Peyer's patch (tissue), 4 donors: ENCODE measurements at regions not wholly inside any gene's neighbourhood (a gene's known extent, or its start where the extent isn't known, plus 50 kb on each side); places are given as distances from the start of the nearest gene placed in this dataset.
"Not testable (repeated sequence)": the region's sequence is repeated elsewhere in the genome, so short reads cannot be mapped to it uniquely, and the experiment has no call there.

Source experiments
- DNase-seq, 3 donors: peaks; one replicate each; pipeline ENCODE4 v3.0.0-alpha.2; 2017 to 2019
- H3K27ac ChIP-seq, 4 donors: fragments of 200-600 bp; sonication (generic); one replicate each; pipeline ENCODE4 v1.5.1; 2016 to 2019
- H3K27me3 ChIP-seq, 2 donors: fragments of 200-600 bp; sonication (generic); one replicate each; pipeline ENCODE4 v1.5.1; 2019
- H3K36me3 ChIP-seq, 3 donors: fragments of 200-600 bp; sonication (generic); one replicate each; pipeline ENCODE4 v1.5.1; 2016 to 2019
- H3K4me1 ChIP-seq, 4 donors: fragments of 200-600 bp; sonication (generic); one replicate each; pipeline ENCODE4 v1.5.1; 2016 to 2019
- H3K4me3 ChIP-seq, 4 donors: fragments of 200-600 bp; sonication (generic); 1 replicate in 3 of 4; 2 replicates in 1 of 4; pipeline ENCODE4 v1.5.1; 2016 to 2019; ENCODE audit warnings: mild to moderate bottlenecking in 1 of 4
- H3K9me3 ChIP-seq, 4 donors: fragments of 200-600 bp; sonication (generic); one replicate each; pipeline ENCODE4 v1.5.1; 2016 to 2019; ENCODE audit warnings: mild to moderate bottlenecking in 1 of 4
- POLR2A ChIP-seq, 2 donors: fragments of 450-650 bp; IDR thresholded peaks; one replicate each; pipeline ENCODE4 v1.5.1; 2017; ENCODE audit warnings: antibody characterized with exemption in 2 of 2, mild to moderate bottlenecking in 2 of 2, moderate library complexity in 2 of 2
- TF ChIP-seq, protein P1 (sequence below), 6 experiments: fragments of 450-650 bp in 4 of 6; fragments of 200-600 bp in 2 of 6; sonication (generic) in 1 of 6; IDR thresholded peaks; one replicate each; pipeline ENCODE4 v1.5.1; 2017 to 2019; ENCODE audit warnings: antibody characterized with exemption in 6 of 6, mild to moderate bottlenecking in 3 of 6, moderate library complexity in 1 of 6

DNA sequence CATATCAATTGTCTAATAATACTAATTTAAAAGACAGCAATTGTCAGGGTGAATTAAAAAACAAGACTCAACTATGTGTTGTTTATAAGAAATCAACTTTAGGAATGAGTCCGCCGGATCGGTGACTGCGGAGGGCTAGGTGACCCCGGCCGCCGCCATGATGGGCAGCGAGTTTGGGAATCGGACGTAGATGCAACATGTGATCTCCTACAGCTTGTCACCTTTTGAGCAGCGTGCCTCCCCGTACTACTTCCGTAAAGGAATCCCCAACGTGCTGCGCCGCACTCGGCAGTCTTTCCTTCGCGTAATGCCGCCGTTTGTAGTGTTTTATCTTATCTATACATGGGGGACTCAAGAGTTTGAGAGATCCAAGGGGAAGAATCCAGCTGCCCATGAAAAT lies 742.5 kb upstream of the PABPC4L start:
- Histone ChIP-seq H3K36me3 (no peaks in the 10 kb centered on the region), H3K4me1 (no peaks in the 10 kb centered on the region), H3K4me3 (no peak overlapping the region), H3K27ac (no peak overlapping the region), H3K9me3 (no peaks in the 10 kb centered on the region), H3K27me3 (no peaks in the 10 kb centered on the region)
- no peak for TF ChIP-seq POLR2A (IDR thresholded peaks at IDR 0.05)
- TF ChIP-seq, protein P1, sequence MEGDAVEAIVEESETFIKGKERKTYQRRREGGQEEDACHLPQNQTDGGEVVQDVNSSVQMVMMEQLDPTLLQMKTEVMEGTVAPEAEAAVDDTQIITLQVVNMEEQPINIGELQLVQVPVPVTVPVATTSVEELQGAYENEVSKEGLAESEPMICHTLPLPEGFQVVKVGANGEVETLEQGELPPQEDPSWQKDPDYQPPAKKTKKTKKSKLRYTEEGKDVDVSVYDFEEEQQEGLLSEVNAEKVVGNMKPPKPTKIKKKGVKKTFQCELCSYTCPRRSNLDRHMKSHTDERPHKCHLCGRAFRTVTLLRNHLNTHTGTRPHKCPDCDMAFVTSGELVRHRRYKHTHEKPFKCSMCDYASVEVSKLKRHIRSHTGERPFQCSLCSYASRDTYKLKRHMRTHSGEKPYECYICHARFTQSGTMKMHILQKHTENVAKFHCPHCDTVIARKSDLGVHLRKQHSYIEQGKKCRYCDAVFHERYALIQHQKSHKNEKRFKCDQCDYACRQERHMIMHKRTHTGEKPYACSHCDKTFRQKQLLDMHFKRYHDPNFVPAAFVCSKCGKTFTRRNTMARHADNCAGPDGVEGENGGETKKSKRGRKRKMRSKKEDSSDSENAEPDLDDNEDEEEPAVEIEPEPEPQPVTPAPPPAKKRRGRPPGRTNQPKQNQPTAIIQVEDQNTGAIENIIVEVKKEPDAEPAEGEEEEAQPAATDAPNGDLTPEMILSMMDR (IDR thresholded peaks at IDR 0.05), result no peak
- peak in 1 of 3 donors; percentile 25 for DNase-seq

DNA sequence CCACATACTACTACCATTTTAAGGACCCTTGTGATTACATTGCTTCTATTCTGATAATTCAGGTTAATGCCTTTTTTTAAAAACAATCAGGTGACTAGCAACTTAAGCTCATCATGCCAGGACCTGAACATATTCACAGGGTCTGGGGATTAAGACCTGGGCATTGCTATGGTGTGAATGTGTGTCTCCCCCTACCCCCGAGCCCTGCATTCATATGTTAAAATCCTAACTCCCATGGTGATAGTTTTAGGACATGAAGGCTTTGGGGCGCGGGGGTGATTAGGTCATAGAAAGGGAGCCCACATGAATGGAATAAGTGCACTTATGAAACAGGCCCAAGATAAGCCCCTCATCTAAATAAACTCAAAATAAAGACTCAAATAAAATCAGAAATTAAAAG lies 734.4 kb upstream of the PABPC4L start:
- Histone ChIP-seq H3K27ac (no peak overlapping the region), H3K27me3 (no peaks in the 10 kb centered on the region), H3K4me3 (no peak overlapping the region), H3K36me3 (no peaks in the 10 kb centered on the region), H3K4me1 (no peaks in the 10 kb centered on the region), H3K9me3 (no peaks in the 10 kb centered on the region)
- DNase-seq, result no peak
- TF ChIP-seq POLR2A (IDR thresholded peaks at IDR 0.05), result no peak
- TF ChIP-seq, protein P1 (IDR thresholded peaks at IDR 0.05), result no peak

DNA sequence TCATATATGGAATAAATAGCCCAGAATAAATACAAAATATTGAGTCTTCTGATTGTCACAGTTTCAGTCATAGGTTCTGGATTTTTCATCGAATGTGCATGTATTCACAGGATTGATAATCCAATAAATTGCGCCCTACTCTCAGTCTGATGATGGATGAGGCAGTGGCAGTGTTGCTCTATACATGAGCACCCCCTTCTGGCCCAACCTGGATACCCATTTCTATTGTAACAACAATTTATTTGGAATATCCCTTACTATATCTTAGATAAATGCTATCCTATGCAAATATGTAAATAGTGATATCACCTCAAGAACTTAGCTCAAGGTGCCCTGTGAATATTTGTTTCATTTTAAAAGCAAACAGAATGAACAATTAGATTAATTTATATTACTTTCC lies 733.7 kb upstream of the PABPC4L start:
- H3K27me3 ChIP-seq, result no peaks in the 10 kb centered on the region
- no peaks in the 10 kb centered on the region for H3K4me1 ChIP-seq
- no peak overlapping the region for H3K4me3 ChIP-seq
- TF ChIP-seq, protein P1 (IDR thresholded peaks at IDR 0.05), result peak in 1 of 6 experiments; percentile 9
- no peak for TF ChIP-seq POLR2A (IDR thresholded peaks at IDR 0.05)
- no peaks in the 10 kb centered on the region for H3K36me3 ChIP-seq
- H3K9me3 ChIP-seq, result no peaks in the 10 kb centered on the region
- DNase-seq, result no peak
- no peak overlapping the region for H3K27ac ChIP-seq

DNA sequence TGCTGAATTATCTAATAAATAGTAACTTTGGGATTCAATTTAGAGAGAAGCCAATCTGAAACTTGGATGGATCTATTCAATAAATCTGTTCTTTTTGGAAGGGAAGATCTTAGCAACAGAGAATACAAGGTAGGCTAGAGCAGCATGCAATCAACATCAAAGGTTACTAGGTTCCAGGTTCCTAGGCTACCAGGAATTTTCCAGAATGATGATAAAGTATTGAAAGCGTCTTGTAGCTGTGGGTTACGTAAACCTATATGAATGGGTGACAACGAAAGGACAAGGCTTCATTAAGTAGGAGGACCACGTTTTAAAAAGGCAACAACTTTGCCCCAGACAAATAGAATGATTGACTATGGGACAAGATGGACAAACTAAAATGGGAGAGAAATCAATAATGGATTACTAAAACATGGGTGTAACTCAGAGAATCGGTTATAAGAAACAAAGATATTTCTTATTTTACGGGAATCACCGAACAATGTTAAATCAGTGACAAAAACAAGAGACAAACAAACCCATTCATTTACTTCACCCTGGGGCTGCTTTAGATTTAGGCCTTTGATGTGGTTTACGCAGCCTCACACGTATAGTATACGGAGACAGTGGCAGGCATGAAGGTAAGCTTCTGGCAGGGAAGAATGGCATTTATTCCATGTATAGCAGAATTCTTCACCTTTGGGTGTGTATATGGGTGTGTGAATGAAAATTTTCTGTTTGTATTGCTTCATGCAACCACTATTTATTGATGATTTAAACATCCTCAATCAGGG lies 732.6 kb upstream of the PABPC4L start:
- H3K4me3 ChIP-seq, result no peak overlapping the region
- no peak for TF ChIP-seq POLR2A (IDR thresholded peaks at IDR 0.05)
- TF ChIP-seq, protein P1 (IDR thresholded peaks at IDR 0.05), result no peak

DNA sequence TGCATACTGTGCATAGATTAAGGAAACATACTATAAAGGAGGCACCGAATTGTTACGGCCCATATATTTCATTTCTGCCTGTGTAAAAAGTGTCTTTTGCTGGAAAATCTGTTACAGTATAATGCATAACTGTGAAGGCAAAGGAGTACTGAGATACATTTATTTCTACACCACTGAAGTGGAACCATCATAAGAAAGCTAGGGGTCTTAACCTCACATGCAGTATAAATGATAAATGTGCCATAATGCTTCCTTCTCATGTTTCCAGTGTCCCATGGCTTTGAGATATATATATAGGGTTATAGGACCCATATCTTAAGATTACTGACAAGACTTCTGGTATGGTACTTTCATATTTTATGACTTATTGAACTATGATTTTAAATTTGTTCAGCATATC lies 713.8 kb upstream of the PABPC4L start:
- DNase-seq, result no peak
- H3K4me3 ChIP-seq, result no peak overlapping the region
- H3K36me3 ChIP-seq, result no peaks in the 10 kb centered on the region
- no peak overlapping the region for H3K27ac ChIP-seq
- H3K27me3 ChIP-seq, result no peaks in the 10 kb centered on the region
- no peaks in the 10 kb centered on the region for H3K9me3 ChIP-seq
- H3K4me1 ChIP-seq, result no peaks in the 10 kb centered on the region
- TF ChIP-seq, protein P1 (IDR thresholded peaks at IDR 0.05), result no peak
- TF ChIP-seq POLR2A (IDR thresholded peaks at IDR 0.05), result no peak

More for the DNA sequence above, 732.6 kb upstream of the PABPC4L start:
- DNase-seq, result no peak
- Histone ChIP-seq H3K9me3 (no peaks in the 10 kb centered on the region), H3K27me3 (no peaks in the 10 kb centered on the region), H3K4me1 (no peaks in the 10 kb centered on the region), H3K27ac (no peak overlapping the region), H3K36me3 (no peaks in the 10 kb centered on the region)

DNA sequence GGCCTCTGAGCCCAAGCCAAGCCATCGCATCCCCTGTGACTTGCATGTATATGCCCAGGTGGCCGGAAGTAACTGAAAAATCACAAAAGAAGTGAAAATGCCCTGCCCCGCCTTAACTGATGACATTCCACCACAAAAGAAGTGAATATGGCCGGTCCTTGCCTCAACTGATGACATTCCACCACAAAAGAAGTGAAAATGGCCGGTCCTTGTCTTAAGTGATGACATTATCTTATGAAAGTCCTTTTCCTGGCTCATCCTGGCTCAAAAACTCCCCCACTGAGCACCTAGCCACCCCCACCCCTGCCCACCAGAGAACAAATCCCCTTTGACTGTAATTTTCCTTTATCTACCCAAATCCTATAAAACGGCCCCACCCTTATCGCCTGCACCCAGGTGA lies 712.7 kb upstream of the PABPC4L start:
- H3K9me3 ChIP-seq, H3K4me1 ChIP-seq, H3K36me3 ChIP-seq, DNase-seq, H3K4me3 ChIP-seq, H3K27me3 ChIP-seq, H3K27ac ChIP-seq: not testable (repeated sequence)
